ENCODE measurements at regions not wholly inside any gene's neighbourhood (a gene's known extent, or its start where the extent isn't known, plus 50 kb on each side); places are given as distances from the start of the nearest gene placed in this dataset.

DNA sequence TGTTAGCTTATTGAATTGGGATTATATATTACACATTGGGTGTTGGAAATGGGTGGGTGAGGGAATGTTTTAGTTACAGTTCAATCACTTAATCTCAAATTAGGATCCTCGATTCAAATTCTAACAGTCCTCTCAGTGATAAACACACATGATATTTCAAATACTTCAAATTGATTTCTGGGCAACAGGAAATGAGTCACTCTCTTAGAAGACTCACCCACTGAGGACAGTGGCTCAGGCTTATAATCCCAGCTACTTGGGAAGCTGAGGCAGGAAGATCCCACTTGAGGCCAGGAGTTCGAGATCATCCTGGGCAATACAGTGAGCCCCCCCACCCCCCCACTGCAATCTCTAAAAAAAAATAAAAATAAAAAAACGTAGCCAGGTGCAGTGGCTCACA is 435.3 kb downstream of the KLF12 start:
- FAIRE-seq: no peak

DNA sequence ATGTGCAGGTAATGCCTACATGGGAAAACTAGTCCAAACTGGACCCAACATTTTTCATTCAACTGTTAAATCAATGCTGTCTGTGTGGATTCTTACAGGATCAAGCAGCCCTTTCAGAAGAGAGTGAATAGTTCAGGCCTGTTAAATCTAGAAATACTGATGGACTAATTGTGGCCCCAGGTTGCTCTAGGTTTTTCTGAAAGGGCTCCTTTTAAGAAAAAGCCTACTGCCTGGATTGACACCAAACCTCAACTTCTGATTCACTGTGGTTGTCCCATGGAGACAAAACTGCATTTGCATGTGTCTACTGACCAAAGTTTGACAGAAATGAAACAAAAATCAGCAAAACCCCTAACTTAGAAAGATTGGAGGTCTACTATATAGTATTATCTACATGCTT is 437.0 kb downstream of the KLF12 start:
- FAIRE-seq: no peak

DNA sequence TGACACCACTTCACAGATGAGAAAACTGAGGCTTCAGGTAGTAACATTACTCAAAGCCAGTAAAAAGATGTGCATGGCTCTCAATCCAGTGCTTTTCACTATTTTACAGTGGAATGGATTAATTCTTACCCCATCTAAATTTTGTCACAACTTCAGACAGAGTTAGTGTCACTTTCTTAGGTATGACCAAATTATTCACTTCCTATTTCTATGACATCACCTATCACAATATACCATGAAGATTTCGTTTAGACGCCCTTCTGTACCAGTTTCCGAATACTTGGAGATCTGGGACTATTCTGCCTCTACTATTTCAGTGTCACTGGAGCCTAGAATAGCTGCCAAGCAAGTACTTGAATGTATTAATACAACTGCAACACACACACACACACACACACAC is 437.5 kb downstream of the KLF12 start:
- FAIRE-seq: no peak

DNA sequence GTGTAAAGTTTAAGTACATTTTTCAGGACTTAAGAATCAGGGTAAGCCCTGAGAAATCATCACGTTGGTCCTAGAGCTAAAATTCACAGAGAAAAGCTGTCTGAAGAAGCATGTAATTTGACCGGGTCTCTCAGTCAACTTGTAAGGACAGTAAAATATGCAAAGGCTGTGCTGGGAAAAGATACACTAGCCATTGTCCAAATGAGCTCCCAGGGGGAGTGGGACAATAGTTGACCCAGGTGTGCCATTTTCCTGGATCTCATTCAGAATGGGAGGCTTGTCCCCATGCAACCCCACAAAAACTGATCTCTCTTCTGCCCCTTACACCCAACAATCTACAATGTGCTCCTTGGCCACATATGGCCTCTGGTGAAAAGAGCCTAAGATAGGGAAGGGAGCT is 437.9 kb downstream of the KLF12 start:
- no peak for FAIRE-seq

DNA sequence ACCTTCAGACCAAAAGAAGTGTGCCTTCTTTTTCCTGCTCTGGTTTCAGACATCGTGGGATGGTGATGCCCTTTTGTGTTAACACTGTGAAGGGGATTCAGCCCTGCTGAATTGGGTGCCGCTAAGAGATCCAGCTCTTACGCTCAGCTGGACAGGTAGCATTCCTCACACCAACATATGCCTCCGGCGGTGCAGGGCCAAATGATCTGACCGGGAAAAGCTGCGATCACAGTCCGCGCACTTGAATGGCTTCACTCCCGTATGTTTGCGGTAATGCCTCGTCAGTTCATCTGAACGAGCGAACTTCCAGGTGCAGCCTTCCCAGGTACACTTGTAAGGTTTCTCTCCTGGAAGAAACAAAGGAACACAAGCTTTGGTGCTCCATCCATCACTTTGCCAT is 438.9 kb downstream of the KLF12 start:
- no peak for FAIRE-seq

DNA sequence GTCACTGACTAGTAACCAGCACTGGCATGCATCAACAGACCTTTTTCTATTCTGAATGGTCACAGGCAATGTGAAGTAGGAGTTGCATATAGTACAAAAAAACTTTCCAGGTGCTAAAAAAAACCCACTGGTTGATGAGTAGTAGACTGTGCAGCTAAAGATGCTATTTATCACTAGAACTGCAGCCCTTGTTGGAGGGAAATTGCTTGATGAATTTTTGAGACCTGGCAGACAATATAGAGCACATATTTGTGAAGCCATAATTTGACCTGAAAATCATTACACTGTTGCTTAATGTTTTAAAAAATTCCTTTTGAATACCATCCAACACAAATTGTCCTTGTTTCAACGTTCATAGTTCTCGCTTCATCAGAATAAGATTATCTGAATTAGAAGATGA is 441.0 kb downstream of the KLF12 start:
- FAIRE-seq: peak; percentile 12

DNA sequence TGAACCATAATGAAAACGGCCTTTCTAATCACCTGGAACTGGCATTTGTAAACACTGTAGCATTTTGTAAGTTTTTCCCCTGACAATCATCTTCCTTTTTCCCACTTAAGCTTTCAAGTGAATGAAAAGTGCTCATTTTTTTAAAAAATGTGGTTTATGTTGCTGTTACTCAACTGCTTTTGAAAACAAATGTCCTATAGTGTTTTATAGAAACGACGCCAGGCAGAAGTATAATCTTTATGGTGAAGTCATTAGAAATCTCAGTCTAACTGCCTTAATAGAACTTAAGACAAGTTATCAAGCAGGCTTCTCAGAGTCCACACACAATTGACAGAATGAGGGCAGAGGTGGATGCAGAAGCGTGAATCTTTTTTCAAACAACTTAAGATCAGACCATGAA is 442.3 kb downstream of the KLF12 start:
- FAIRE-seq: no peak

DNA sequence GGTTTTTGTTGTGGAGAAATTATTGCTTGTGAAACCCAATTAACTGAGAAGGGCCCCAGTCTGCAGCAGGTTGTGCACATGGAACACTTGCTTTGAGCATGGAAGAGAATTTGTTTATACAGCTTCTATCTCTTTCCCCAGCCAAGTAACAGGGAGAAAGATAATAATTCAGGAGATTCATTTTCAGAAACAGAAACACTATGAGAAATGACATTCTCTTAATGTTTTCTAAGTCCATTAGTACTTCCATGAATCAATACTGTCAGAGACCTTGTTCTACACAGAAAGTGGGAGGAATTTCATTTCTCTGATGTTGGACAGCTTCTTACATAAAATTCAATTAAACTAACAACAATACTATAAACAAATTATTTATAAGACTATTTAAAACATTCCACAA is 446.3 kb downstream of the KLF12 start:
- no peak for FAIRE-seq

DNA sequence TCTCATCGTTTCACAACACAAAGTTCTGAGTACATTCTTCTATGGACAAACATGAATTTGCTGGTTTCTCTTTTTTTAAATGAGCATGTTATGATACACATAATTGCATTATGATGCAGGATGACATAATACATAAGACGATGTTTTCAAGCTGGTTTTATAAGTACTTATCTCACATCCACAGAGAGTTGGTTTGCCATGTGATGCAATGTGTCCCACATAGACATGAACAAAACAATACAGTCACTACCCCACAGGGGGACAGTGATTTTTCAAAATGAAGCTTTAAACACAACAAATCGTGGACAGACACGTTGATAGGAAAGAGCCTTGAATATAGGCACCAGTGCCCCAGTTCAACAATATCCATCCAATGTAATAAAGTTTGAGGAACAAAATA is 447.1 kb downstream of the KLF12 start:
- no peak for FAIRE-seq

DNA sequence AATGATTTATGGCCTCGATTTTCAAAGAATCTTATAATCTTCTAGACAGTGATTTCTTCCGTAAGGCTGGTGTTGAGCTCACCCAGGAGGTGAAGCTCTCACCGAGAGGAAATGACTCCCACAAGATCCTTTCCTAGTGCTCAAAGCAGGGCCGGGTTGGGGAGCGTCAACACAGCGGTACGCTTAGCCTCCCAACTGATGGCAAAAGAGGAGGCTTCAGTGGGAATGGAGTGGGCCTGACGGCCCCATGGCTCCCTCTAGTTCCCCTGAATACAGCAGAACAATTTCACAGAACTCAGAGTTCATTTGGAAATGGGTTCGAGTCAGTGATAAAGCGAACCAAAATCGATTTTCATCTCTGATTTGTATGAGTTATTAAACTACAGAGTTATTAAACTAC is 449.5 kb downstream of the KLF12 start:
- FAIRE-seq: no peak

DNA sequence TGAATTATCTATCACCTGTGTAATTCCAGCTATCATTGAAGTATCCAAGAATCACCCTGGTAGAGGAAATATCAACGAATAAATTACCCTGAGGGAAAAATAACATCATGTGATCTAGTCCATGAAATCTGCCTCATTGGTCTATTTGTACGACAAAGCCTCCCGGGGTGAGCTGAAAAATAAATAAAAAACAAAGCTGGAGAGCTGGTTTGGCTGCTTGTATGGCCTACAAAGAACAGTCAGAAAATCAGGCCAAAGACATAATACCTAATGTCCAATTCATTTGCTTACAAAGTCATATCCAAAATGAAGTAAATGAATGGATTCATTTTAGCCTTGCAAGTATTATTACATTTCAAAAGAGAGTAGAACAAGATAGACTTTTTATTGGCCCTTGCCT is 449.9 kb downstream of the KLF12 start:
- FAIRE-seq: no peak

DNA sequence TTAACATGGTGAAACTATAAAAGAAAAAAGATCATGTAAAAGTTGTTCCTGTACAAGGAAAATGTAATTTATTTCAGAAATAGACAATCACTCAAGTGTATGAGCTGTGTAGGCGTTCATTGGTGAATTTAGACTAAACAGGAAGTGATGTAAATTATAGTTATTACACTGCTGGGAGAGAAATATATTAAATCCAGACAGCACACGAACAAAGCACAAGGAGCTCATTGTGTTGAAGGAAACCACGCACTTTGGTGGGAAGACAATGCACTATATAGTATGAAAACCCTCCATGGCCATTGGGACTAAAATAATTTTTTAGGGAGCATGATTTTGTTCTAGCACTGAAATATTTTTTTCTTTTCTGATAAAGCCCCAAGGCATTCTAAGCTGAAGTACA is 450.5 kb downstream of the KLF12 start:
- no peak for FAIRE-seq

DNA sequence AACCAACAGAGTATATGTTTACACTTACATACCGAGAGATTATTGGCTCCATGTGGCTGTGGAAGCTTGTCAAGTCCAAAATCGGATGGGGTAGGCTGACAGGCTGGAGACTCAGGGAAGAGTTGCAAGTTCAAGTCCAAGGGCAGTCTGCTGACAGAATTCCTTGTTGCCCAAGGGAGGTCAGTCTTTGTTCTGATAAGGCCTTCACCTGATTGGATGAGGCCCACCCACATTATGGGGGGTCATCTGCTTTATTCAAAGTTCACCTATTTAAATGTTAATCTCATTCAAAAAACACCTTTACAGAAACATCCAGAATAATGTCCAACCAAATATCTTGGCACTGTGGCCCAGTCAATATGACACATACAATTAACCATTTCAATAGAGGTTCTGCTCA is 452.4 kb downstream of the KLF12 start:
- FAIRE-seq: no peak

DNA sequence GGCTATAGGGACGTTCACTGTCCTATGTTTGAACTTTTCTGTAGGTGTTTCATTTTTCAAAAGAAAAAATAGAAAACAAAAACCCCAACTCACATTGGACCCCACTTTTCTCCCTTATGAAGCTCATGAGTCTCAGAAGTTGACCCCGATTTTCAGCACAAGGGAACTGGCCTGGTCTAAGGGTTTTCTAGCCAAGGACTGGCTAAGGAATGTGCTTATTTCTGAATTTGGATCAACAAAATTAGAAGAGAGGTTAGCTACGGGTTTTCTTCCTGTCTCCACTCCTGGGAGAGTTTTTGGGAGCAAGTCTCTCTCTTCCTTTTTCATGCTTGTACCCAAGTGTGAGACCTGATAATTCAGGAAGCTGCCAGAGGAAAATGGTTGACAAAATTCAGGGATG is 453.2 kb downstream of the KLF12 start:
- FAIRE-seq: no peak

DNA sequence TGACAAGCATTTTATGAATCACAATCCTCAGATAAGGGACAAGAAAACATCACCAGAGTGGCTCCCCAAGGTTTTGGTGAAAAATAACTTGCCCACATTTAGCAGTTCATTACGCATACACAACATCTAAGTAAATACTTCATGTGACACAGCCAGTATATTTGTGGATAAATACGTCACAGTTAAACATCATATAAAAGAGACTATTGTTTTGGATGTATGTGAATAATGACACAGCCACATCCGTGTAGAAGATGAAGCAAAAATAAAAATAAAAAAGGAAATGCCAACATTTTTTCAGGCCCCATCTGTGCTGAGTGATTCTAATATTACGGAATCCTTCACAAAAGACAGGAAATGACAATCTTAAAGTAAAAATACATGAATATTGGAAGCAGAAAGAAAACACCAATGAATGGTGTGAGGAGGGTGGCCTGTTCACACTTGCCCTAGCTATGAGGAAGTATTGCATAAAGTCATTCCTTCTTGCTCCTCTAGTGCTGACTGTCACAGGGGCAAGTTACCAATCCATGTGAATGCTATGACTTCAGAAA is 457.1 kb downstream of the KLF12 start:
- no peak for FAIRE-seq

DNA sequence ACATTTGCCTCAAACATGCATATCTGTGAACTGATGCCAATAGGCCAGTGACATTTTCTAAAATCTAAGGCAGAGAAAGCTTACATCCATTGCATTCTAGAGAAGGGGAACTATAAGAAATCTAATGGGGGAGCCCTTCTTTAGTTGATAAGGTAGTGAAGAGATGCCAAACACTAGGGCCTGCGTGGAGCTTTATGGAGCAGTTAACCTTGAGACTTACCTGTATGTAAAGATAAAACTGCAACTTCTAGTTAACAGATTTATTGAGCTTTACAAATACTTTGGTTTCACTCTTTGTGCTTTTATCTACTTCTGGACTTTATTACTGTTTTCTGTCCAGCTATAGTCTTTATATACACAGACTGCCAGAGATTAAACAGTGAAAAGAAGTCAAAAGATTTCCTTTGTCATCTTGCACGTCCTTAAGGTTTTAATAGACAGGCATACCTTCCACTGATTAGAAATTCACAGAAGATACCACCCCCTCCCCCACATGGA is 457.6 kb downstream of the KLF12 start:
- FAIRE-seq: no peak

DNA sequence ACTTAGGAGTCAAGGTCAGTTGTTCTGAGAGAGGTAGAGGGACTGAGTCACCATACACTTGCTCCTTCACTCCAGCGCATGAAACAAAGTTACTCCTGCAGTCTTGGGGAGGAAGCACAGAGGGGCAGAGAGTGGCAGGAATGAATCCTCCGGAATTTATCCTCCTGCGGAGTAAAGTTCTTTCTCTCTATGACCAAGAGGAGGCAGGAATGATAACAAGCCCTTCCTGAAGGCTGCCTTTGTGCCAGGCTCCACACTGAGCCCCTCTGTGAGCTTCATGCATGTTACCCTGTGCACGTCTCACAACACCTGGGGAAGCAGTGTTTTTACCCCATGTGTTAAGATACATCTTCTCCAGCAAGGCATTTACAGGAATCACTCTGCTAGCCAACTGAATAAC is 458.4 kb downstream of the KLF12 start:
- no peak for FAIRE-seq

DNA sequence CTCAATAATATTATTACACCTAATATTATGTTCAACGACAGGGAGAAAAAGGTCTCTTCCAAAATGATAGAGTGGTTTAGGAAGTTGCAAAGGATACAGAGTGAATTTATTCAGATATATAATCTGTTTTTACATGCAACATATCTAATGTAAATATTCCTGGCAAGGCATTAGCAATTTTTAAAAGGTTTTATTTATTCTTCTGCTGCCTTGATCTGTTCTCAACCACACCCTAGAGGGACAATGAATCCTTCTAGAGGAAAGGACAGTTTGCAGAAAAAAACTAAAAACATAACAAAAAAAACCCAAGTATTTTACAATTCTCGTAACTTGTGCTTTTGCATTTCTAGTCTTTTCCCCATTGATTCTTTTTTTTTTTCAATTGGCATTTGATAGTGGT is 459.6 kb downstream of the KLF12 start:
- no peak for FAIRE-seq

DNA sequence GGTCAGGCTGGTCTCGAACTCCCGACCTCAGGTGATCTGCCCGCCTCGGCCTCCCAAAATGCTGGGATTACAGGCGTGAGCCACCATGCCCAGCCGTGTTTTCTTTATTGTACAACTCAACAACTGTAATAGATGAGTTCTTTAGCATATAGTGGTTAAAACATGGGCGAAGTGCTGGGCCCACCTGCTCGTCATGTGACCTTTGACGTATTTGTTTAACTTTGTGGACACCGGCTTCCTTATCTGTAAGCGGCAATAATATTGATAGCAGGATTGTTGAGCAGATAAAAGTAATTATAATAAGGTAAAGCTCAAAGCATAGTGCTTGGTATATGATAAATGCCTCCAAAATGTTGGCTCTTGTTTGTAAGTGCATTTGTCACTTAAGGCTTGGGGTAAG is 460.3 kb downstream of the KLF12 start:
- FAIRE-seq: no peak

DNA sequence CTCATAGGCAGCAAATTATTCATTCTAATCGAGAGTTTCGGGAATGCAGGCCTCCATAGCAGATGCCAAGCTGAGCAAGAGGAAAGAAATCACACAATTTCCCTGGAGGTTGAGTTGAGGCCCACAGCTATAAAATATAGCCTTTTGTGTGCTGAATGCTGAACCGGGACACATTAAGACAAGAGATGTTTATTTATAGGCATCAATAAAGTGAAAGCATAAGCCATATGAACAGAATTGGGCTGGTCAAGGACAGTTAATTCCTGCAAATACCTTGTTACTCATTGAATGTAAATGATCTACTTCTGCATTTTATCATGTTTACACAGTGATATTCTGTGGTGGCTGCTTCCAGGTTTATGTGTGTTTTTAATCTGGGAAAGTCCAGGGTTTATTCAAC is 461.7 kb downstream of the KLF12 start:
- no peak for FAIRE-seq

DNA sequence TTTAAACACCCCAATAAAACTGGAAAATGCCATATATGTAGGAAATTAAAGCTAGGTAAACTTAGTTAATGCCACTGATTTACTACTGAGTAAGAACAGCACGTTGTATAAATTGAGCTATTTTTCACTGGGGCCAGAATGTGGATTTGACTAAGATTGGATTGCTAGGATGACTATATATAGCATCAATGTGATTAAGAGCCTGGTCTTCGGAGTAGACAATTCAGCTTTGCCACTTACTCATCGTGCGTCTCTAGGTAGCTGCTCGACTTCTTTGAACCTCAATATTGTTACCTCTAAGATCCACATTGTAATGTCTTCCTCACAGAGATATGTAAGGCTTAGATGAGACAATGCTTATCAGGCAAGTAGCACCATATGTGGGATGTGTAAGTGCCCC is 462.5 kb downstream of the KLF12 start:
- no peak for FAIRE-seq

DNA sequence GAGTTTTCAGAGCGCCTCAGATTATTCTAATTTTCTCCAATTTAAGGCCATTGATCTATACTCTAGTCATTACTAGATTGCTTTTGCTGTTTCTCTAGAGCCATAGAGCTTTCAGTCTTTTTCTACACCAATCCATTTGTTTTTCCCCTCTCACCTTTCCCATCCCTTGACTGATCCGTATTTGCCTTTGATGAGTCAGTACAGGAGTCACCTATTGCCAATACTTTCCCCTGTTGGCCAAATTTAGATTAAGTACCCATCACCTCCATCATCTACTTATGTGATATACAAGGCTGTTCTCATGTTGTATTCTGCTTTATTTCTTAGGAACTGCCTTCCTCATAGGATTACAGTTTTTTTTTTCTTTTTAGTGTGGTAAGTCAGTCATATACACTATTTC is 463.2 kb downstream of the KLF12 start:
- FAIRE-seq: no peak

DNA sequence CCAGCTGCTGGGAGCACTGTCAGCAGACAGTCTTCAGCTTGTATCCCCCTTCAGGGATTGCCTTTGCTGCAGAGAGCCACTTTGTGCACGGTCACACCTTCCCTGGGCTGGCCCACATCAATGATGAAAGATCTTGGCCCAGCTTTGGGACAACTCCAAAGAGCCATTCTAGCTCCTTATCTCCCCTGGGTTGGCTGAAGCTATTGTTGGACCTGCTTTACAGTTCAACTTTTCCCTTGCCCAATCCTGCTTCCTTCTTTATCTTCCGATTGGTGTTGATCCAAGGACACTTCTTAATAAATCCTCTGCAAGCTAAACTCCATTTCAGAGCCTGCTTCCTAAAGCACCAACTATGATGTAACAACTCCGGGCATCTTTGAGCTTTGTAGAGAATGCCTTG is 466.4 kb downstream of the KLF12 start:
- no peak for FAIRE-seq

DNA sequence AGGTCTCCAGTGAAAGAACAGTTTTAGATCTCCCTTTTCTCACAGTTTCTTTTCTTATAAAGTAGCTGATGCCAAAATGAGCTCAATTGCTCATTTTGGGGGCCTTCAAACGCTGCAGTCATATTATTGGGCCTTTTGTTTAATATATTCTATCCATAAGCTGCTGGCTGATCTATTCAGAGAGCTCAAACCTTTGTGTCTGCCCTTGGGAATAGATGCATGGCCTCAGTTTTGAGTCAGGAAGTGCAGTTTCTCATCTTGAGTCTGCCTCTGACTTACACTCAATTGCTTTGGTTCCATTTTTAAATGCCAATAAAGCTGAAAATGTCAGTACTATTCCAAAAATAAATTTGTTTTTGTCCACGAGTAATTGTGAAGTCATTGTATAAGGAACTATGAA is 468.9 kb downstream of the KLF12 start:
- no peak for FAIRE-seq

DNA sequence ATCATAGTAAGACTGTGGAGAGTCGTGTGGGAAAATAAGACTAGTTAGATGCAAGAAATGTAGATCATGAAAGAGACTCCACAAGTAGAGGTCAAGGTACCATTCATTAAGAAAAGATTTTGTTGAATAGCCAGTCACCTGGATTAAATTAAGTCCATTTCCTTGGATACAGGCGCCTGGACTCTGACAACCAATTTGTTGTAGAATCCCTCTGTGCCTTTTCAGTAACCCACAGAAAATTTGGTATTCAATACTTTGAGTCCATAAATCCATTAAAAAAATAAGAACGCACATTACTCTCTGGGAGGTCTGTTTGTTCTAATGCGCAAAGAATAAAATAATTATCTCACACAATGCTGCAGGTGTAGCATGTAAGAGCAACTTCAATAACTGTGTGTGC is 469.4 kb downstream of the KLF12 start:
- no peak for FAIRE-seq

DNA sequence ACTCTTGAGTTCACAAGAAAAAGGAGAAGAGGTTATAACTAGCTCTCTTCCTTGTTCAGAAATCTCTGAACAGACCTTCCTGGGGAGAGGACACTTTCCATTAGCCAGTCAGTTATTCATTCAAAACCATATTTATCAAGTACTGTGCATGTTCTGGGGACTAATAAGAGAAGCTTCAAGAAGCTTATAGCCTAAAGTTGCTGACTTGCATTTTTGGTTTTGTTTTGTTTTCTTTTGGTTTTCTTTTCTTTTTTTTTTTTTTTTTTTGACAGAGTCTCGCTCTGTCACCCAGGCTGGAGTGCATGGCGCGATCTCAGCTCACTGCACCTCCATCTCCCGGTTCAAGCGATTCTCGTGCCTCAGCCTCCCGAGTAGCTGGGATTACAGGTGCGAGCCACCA is 471.4 kb downstream of the KLF12 start:
- no peak for FAIRE-seq
